Body of pancreas (tissue), 4 donors: ENCODE measurements at regions not wholly inside any gene's neighbourhood (a gene's known extent, or its start where the extent isn't known, plus 50 kb on each side); places are given as distances from the start of the nearest gene placed in this dataset.
A peak's percentile ranks its signal among the peaks of the same experiment; 100 is the strongest.

Experiments
- POLR2A ChIP-seq, 3 donors: fragments of 450-650 bp; IDR thresholded peaks; one replicate each; pipeline ENCODE4 v1.6.1; 2016; ENCODE audit warnings: antibody characterized with exemption in 3 of 3, mild to moderate bottlenecking in 2 of 3
- TF ChIP-seq, protein P1 (sequence below), 7 experiments: fragments of 450-650 bp in 4 of 7; fragments of 200-600 bp in 3 of 7; sonication (generic) in 3 of 7; IDR thresholded peaks; one replicate each; pipeline ENCODE4 v1.5.1; 2016 to 2019; ENCODE audit warnings: antibody characterized with exemption in 7 of 7

DNA sequence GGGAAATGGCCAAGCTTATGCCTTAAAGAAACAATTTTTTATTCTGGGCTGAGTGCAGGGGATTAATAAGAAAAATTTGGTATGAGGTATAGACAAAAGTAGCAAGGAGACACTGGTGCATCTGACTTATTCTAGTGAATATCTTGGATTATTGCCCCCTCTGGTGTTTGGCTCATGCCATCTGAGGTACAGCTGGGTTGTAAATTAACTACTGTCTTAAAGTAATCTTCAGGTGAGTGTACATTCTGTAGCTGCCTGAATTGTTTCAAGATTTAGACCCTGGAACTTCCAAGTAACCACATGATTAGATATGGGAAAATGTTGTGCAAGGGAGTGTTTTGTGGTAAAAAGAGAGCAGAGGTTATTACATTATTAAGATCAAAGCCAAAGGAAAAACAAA lies 988.7 kb downstream of the FAM133A start:
- TF ChIP-seq, protein P1, sequence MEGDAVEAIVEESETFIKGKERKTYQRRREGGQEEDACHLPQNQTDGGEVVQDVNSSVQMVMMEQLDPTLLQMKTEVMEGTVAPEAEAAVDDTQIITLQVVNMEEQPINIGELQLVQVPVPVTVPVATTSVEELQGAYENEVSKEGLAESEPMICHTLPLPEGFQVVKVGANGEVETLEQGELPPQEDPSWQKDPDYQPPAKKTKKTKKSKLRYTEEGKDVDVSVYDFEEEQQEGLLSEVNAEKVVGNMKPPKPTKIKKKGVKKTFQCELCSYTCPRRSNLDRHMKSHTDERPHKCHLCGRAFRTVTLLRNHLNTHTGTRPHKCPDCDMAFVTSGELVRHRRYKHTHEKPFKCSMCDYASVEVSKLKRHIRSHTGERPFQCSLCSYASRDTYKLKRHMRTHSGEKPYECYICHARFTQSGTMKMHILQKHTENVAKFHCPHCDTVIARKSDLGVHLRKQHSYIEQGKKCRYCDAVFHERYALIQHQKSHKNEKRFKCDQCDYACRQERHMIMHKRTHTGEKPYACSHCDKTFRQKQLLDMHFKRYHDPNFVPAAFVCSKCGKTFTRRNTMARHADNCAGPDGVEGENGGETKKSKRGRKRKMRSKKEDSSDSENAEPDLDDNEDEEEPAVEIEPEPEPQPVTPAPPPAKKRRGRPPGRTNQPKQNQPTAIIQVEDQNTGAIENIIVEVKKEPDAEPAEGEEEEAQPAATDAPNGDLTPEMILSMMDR (IDR thresholded peaks at IDR 0.05) = peak in 4 of 7 experiments; percentile 14 to 33 (median 24)
- no peak for TF ChIP-seq POLR2A (IDR thresholded peaks at IDR 0.05)
